ENCODE measurements at regions not wholly inside any gene's neighbourhood (a gene's known extent, or its start where the extent isn't known, plus 50 kb on each side); places are given as distances from the start of the nearest gene placed in this dataset.

GRCh38 chr3:46110701-46111493 is 83.6 kb upstream of the XCR1 start:
- Histone ChIP-seq H3K27me3 (peaks cover 0 to 11% (median 0%) of the 10 kb centered on the region in 4 donors), H3K36me3 (no peaks in the 10 kb centered on the region), H3K4me1 (peaks cover 3 to 36% (median 16%) of the 10 kb centered on the region in 3 donors), H3K27ac (peak overlapping the region in 2 of 4 donors; percentile 14 to 59), H3K9me3 (no peaks in the 10 kb centered on the region), H3K4me3 (no peak overlapping the region)
- no peak for DNase-seq
- intact Hi-C loops (cut with DNase I) = no loop called here
- TF ChIP-seq POLR2A (IDR thresholded peaks at IDR 0.05) = no peak
- no peak for TF ChIP-seq CTCF (IDR thresholded peaks at IDR 0.05)
- 58 to 66% methylated on average over 9 of the region's 9 CpGs for WGBS, 2 donors

- Histone ChIP-seq H3K4me1 (peaks cover 0 to 40% (median 11%) of the 10 kb centered on the region in 3 donors), H3K9me3 (no peaks in the 10 kb centered on the region), H3K27ac (peak overlapping the region in 1 of 4 donors; percentile 56), H3K27me3 (peaks cover 0 to 11% (median 0%) of the 10 kb centered on the region in 4 donors), H3K36me3 (no peaks in the 10 kb centered on the region), H3K4me3 (no peak overlapping the region)
- no peak for TF ChIP-seq CTCF (IDR thresholded peaks at IDR 0.05)
- no peak for TF ChIP-seq POLR2A (IDR thresholded peaks at IDR 0.05)
- intact Hi-C loops (cut with DNase I) = no loop called here
- DNase-seq = no peak
- 70 to 77% methylated on average over 2 to 4 of the region's 4 CpGs for WGBS, 2 donors
These were observed 80.4 kb upstream of the XCR1 start for GRCh38 chr3:46107682-46108081.

- peaks cover 0 to 11% (median 0%) of the 10 kb centered on the region in 4 donors for H3K27me3 ChIP-seq
- 65 to 81% methylated on average over 4 of the region's 4 CpGs for WGBS, 2 donors
- H3K4me3 ChIP-seq = no peak overlapping the region
- no peak overlapping the region for H3K27ac ChIP-seq
- H3K4me1 ChIP-seq = peaks cover 0 to 32% (median 7%) of the 10 kb centered on the region in 3 donors
- TF ChIP-seq POLR2A (IDR thresholded peaks at IDR 0.05) (no peak), CTCF (IDR thresholded peaks at IDR 0.05) (no peak)
- intact Hi-C loops (cut with DNase I) = no loop called here
- DNase-seq = no peak
- no peaks in the 10 kb centered on the region for H3K36me3 ChIP-seq
- no peaks in the 10 kb centered on the region for H3K9me3 ChIP-seq
These were observed 78.1 kb upstream of the XCR1 start for GRCh38 chr3:46105306-46105919.

GRCh38 chr3:46104706-46105105 is 77.4 kb upstream of the XCR1 start:
- H3K4me1 ChIP-seq = peaks cover 0 to 30% (median 6%) of the 10 kb centered on the region in 3 donors
- intact Hi-C loops (cut with DNase I) = no loop called here
- TF ChIP-seq POLR2A (IDR thresholded peaks at IDR 0.05) = no peak
- no peak for TF ChIP-seq CTCF (IDR thresholded peaks at IDR 0.05)
- DNase-seq = no peak
- H3K4me3 ChIP-seq = no peak overlapping the region
- no peaks in the 10 kb centered on the region for H3K9me3 ChIP-seq
- H3K27me3 ChIP-seq = peaks cover 0 to 11% (median 0%) of the 10 kb centered on the region in 4 donors
- no peaks in the 10 kb centered on the region for H3K36me3 ChIP-seq
- 75 to 100% methylated on average over 1 of the region's 1 CpG for WGBS, 2 donors
- peak overlapping the region in 2 of 4 donors; percentile 21 to 38 for H3K27ac ChIP-seq

GRCh38 chr3:46102780-46103130 is 75.5 kb upstream of the XCR1 start:
- no peak overlapping the region for H3K4me3 ChIP-seq
- TF ChIP-seq POLR2A (IDR thresholded peaks at IDR 0.05) = no peak
- no peak for TF ChIP-seq CTCF (IDR thresholded peaks at IDR 0.05)
- H3K36me3 ChIP-seq = no peaks in the 10 kb centered on the region
- no peaks in the 10 kb centered on the region for H3K9me3 ChIP-seq
- peaks cover 7 to 25% (median 9%) of the 10 kb centered on the region in 3 donors for H3K4me1 ChIP-seq
- H3K27ac ChIP-seq = no peak overlapping the region
- intact Hi-C loops (cut with DNase I) = no loop called here
- peaks cover 0 to 7% (median 0%) of the 10 kb centered on the region in 4 donors for H3K27me3 ChIP-seq
- DNase-seq = no peak

Measured in esophagus squamous epithelium (tissue), 5 donors.